Activated CD4-positive, alpha-beta T cell treated with anti-CD3 and anti-CD28 coated beads, Interleukin-2, amount 50 U/mL, for 48 hours (primary cell): ENCODE measurements at regions not wholly inside any gene's neighbourhood (a gene's known extent, or its start where the extent isn't known, plus 50 kb on each side); places are given as distances from the start of the nearest gene placed in this dataset.

Experiments used
- DNase-seq, 2 experiments: peaks; one replicate each; pipeline ENCODE4 v3.0.0-alpha.2; 2020

DNA sequence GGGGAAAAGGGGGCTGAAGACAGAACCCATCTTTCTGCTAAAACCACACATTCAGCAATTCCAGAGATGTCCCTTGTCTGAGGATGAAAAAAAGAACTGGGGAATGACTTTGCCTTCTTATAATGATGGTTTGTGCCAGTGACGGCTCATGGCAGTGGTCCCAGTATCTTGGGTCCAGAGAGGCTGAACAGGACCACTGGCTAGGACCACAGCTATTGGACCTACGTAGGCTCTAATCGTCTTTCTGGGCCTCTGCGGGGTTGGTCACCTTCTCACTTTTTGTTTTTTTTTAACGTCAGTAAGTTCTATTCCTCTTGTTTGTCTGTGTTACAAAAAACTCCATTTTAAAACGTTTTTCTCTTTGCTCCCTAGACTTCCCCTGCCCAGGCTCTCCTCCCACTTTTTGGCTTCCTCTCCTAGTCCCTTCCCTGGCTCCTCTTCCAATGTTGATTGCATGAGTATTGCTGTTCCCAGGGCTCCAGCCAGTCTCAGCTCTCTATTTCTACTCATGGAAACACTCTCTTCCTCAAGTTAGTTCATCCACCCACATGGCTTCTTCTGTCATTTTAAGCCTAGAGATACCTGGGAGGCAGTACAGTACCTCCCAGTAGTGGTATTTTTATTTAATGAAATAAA lies 52.6 kb upstream of the STX18 start:
- no peak for DNase-seq

- DNase-seq: no peak
These were observed 51.9 kb upstream of the STX18 start for GRCh38 chr4:4593596-4594284.

DNA sequence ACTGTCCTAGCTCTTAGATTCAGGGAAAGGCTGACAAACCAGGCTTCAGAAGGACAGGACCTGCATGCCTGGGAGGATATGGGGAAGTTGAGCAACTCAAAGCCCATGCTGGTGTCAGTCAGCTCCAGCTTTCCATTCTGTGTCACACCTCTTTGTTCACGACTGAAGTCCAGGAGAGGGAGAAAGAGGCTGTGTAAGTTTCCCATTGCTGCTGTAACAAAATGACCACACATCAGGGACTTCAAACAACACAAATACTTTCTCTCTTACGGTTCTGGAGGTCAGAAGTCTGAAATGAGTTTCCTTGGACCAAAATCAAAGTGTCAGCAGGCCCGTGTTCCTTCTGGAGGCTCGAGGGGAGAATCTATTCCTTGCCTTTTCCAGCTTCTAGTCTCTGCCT lies 50.6 kb upstream of the STX18 start:
- DNase-seq: no peak
